ENCODE measurements at regions not wholly inside any gene's neighbourhood (a gene's known extent, or its start where the extent isn't known, plus 50 kb on each side); places are given as distances from the start of the nearest gene placed in this dataset.

DNA sequence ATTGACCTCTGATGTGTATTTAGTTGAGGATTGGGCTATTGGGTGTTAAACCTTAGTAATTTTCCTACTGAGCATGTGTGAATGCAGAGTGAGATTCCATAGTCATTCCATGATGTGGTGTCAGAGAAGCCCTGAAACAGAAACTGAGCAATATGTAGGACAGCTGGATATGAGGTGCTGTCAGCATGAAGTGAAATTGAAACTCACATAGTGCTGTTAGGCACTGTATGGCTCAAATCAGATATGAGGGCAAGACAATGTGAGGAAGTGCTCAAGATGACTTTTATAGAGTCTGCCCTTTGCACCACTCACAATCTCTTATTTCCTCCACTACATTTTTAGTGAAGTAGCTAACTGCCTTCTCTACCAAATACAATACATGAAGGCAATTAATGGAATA lies 188.3 kb downstream of the SH3BGRL start:
- TF ChIP-seq EZH2 (optimal IDR thresholded peaks at IDR 0.05; ENCODE audit: low read depth, low read length) (no peak), EZH2phosphoT487 (IDR thresholded peaks at IDR 0.05; ENCODE audit: low read length) (no peak)

Data from MM.1S (cell line).